ENCODE measurements at regions not wholly inside any gene's neighbourhood (a gene's known extent, or its start where the extent isn't known, plus 50 kb on each side); places are given as distances from the start of the nearest gene placed in this dataset.

GRCh38 chr5:118692811-118693342, 295.5 kb downstream of the DTWD2 start:
- DNase-seq = no peak

GRCh38 chr5:118687661-118688621, 300.4 kb downstream of the DTWD2 start:
- DNase-seq = no peak

GRCh38 chr5:118687100-118687499, 301.2 kb downstream of the DTWD2 start:
- DNase-seq = no peak

GRCh38 chr5:118681655-118682054, 306.7 kb downstream of the DTWD2 start:
- no peak for DNase-seq

- peak in 2 of 58 donors; percentile 12 to 17 for DNase-seq
These were observed 308.9 kb downstream of the DTWD2 start for GRCh38 chr5:118679264-118679940.

GRCh38 chr5:118678746-118679145, 309.6 kb downstream of the DTWD2 start:
- DNase-seq = peak in 5 of 58 donors; percentile 3 to 28 (median 6)

GRCh38 chr5:118675247-118675646, 313.1 kb downstream of the DTWD2 start:
- DNase-seq = no peak

GRCh38 chr5:118657576-118657975, 330.8 kb downstream of the DTWD2 start:
- no peak for DNase-seq

- DNase-seq = no peak
These were observed 334.5 kb downstream of the DTWD2 start for GRCh38 chr5:118653872-118654271.

GRCh38 chr5:118653183-118653582, 335.2 kb downstream of the DTWD2 start:
- DNase-seq = no peak

GRCh38 chr5:118651002-118651401, 337.3 kb downstream of the DTWD2 start:
- DNase-seq = no peak

GRCh38 chr5:118647587-118647986, 340.8 kb downstream of the DTWD2 start:
- DNase-seq = no peak

GRCh38 chr5:118646917-118647316, 341.4 kb downstream of the DTWD2 start:
- no peak for DNase-seq

- DNase-seq = no peak
These were observed 350.2 kb downstream of the DTWD2 start for GRCh38 chr5:118637947-118638670.

- peak in 10 of 58 donors; percentile 1 to 14 (median 6) for DNase-seq
These were observed 359.5 kb downstream of the DTWD2 start for GRCh38 chr5:118628660-118629354.

GRCh38 chr5:118620233-118620632, 368.1 kb downstream of the DTWD2 start:
- DNase-seq = no peak

GRCh38 chr5:118619823-118620222, 368.5 kb downstream of the DTWD2 start:
- no peak for DNase-seq

- DNase-seq = no peak
These were observed 372.1 kb downstream of the DTWD2 start for GRCh38 chr5:118616281-118616680.

- DNase-seq = no peak
These were observed 373.5 kb downstream of the DTWD2 start for GRCh38 chr5:118614731-118615456.

GRCh38 chr5:118611332-118611945, 376.9 kb downstream of the DTWD2 start:
- no peak for DNase-seq
